HG03135 (cell line): ENCODE measurements at regions not wholly inside any gene's neighbourhood (a gene's known extent, or its start where the extent isn't known, plus 50 kb on each side); places are given as distances from the start of the nearest gene placed in this dataset.
"Not testable (repeated sequence)": the region's sequence is repeated elsewhere in the genome, so short reads cannot be mapped to it uniquely, and the experiment has no call there.

ENCODE experiments used
- ATAC-seq: cut with Tn5 transposase; IDR thresholded peaks from one replicate; pipeline ENCODE4 v1.9.1; 2021; ENCODE audit warnings: mild to moderate bottlenecking, moderate library complexity; ENCODE audit not compliant: unreplicated experiment

DNA sequence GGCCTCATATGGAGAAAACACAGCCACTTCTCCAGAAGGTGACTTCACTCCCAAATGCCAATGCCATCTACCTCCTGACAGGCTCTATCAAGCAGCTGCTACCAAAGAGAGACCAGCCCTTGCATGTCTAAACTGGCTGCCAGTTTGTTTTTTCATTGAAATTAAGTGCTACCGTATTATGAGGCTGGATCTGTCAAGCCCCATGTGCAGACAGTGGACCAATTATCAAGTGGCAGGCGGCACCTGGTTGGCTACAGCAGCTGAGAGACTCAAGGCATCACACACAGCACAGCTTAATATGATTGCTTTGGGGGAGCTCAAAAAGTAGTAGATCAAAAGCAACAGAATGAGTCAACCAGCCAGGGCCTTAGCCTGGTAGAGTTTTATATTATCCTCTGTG is 1293.0 kb upstream of the TENM4 start:
- ATAC-seq, result no peak

DNA sequence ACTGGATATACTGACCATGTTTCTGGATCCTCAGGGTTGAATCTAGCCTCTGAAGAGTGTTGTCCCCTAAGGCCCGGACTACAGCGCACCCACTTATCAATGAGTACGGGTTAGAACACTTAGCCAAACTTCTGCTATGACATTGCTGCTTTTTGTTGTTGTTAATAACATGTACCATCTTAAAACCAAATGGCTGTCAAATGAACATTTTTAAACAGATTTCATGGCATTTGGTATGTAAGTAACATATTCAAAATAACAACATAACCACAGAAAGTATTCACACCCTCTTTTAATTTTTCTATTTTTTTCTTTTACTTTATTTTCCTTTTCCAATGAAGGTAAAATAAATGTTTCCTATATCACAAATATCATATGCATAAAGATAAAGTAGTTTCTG is 1292.5 kb upstream of the TENM4 start:
- no peak for ATAC-seq

DNA sequence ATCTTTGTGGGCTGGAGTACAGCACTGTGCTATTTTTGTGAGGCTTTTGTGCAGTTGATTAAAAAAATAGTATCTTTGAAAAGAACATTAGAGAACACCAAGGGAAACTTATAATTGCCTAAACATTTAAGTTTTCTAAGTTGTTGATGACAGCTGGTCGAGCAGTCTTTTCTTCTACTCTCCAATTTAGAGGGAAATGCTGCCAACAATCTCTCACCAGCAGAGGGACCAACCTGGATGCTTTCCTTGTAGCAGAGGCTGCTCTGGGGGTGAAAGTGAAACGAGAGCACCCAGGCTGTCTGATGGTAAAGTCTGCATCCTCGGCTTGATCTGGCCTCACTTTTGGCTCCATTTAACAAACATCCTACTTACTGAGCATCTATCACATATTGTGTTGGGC is 1286.5 kb upstream of the TENM4 start:
- peak; percentile 93 for ATAC-seq

DNA sequence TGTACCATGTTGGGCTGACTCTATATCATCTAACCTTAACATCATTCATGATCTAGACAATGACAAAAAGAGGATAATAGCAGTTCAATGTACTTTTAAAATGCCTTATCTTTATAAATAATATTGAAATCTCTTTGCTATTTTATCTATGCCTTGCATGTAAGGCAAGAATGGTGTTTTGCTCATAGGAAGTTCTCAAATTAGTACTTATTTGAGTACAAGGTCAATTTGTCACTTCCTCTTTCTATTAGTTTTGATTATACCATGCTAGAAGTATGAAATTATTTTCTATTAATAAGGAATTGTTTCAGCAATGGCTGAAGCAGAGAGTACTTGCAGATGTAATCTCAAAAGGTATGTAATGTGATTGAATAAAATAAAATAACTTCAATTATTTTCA is 1285.4 kb upstream of the TENM4 start:
- no peak for ATAC-seq

DNA sequence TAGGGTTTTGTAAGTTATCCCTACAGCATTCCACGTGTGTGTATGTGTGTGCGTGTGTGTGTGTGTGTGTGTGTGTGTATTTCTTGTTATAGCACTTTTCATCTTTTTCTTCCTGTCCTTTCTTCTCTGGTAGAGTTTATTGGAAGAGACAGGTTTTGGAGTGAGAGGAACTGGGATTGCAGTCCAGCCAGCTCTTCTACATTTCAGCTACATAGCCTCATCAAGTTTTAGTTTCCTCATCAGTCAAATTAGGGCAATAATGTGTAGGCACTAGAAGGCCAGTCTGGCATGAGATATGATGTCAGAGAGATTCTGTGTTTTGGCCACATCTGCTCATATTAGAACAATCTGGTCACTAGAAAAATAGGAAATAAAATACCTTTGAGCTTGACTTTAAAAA is 1283.5 kb upstream of the TENM4 start:
- no peak for ATAC-seq

DNA sequence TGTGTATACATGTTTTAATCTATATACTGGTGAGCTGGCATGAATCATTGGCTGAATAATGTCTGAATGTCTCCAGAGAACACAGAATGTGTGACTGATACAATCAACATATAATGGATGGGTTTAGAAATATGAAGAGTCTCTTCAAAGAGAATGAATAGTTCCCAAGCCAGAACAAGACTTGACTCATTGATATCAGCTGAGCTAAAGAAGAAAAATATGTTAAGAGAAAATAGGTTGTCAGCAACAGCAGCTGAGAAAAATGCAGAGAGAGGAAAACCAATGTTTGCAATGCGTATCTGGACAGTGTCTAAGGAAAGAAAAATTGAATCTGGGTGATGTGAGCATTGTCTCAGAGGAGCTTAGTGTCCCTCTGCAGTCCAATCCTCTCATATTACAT is 1281.8 kb upstream of the TENM4 start:
- no peak for ATAC-seq

DNA sequence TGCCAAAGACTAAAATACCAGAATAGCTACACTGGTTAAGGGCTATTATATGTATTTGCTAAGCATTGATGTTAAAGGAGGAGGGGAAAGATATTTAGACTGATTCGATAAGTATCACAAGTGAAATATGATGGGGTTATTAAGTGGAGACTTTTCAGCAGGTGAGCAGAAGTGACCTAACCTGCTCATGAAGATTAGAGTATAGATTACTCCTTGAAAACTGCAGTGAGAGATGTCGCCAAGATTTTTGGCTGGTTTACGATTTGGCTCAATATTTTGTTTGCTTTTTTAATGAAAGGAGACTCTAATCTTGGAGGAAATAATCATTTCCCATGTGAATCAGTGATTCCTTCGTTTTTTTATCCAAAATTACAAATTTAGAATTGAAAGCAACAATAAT is 1279.5 kb upstream of the TENM4 start:
- no peak for ATAC-seq

DNA sequence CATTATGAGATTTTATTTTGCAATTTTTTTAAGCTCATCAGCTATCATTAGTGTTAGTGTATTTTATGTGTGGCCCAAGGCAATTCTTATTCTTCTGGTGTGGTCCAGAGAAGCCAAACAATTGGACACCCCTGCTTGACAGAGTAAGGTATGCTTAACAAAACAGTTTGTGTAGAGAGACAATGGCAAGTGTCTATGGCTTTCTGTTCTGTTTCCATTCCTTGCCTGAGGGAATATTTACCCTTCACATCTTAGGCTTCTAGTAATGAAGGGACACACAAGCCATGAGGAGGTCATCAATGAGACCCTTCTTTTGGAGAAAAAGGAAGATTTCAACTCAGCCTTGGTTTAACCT is 1278.4 kb upstream of the TENM4 start:
- ATAC-seq, result no peak

DNA sequence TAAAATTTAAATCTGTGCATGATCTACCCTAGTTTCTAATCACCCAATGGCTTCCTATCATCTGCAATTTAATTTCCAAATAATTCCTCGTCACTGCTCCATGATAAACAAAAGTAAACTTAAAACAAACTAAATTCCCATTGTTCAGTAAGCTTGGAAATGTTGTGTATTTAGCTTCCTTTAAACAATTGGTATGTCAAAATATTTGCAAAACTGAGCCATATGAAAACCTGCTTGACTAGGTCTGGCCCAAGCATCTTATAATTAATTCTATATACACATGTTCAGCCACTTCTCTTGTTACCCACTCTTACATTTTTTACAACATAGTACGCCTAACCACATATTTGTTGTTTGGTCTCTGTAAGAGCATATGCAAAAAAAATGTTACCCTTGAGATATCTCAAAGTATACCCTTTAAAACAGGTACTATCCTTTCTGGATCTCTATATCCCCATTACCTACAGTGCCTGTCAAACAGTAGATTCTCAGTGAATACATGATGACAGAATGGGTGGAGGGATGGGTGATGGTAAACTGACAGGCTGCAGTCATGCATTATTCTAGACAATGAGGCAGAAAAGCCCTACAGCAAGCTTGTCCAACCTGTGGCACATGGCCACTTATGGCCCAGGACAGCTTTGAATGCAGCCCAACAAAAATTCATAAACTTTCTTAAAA is 1277.9 kb upstream of the TENM4 start:
- ATAC-seq, result no peak

DNA sequence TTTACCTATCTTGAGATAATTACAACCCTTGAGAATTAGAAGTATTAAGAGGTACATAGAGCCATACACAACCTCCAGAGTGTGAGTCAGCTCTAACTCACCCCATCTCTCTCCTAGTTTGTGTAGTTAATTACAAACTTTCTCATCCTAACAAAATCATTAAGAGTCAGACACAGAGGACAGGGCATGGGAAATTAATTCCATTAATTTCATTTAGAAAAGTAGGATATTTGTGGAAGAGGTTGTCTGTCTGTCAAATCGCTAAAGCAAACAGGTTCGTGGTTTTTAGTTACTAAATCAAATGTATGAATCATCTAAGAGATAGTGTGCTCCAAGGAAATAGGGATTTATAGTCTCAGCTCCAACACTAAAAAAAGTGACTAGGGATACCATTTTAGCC is 1261.4 kb upstream of the TENM4 start:
- no peak for ATAC-seq

DNA sequence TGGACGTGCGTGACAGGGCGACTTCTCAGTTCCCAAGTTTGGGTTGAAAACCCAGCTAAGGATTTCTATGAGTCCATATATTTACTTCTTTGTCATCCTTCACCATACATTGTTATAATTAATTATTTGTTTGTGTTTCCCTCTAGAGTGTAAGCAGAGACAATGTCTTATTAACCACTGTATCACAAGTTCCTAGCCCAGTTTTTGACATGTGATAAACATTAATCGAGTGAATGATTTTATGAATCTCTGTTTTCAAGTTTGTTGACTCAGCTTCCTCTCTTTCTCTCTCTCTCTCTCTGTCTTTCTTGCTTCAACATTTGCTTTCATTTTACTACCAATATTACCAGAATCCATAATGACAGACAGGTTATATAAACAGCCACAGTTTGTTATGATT is 1259.6 kb upstream of the TENM4 start:
- ATAC-seq, result no peak

DNA sequence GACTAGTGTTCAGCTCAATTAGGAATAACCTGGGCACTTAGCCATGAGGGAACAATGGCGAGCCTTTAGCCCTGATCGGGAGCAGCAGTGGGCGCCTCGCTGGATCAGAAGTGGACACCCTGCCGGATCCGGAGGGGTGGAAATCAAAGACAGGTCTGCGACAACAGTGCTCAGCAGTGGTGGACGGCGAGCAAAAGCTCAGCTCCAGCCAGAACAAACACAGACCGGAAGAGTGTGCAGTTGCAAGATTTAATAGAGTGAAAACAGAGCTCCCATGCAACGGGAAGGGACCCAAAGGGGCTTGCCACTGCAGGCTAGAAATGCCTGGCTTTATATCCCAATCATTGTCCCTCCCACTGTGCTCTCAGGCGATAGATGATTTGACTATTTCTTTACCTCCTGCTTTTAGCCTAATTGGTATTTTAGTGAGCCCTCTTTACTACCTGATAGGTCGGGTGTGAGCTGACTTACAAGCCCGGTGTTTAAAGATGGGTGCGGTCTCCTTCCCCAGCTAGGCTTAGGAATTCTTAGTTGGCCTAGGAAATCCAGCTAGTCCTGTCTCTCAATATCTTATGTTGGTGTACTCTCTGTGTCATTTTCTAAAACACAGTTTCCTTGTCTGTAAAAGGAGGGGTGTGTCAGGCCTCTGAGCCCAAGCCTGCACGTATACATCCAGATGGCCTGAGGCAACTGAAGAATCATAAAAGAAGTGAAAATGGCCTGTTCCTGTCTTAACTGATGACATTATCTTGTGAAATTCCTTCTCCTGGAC is 1258.8 kb upstream of the TENM4 start:
- ATAC-seq, result not testable (repeated sequence)

DNA sequence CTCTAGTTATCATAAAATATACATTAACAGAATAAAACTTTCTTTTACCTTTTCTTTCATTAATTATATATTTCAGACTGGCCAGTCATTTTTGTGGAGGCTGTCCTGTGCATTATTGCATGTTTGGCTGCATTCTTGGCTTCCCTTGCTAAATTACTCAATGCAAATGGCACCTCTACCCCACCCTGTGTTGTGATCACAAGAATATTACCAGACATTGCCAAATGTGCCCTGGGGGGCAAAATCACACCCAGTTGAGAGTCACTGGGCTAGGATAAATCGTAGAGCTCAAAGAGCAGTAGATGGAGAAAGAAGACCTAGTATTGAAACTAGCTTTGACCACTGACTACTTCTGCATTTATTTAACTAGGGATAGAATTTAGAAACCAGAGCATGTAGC is 1257.8 kb upstream of the TENM4 start:
- no peak for ATAC-seq

DNA sequence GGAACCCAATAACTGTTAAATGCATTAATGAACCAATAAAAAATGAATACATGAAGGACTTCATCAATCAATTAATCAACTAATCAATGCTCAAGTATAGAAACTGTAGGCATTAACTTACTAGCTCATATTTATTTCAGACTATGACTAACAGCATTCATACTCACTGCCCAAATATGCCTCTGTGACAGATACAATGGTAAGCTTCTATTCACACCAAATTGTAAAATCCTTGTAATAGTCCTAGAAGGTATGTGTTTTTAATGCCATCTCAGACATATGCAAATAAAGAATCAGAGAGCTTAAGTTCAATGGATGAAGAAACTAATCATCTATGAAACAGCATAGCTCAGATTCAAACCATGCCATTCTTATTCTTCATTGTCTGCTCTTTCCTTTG is 1253.6 kb upstream of the TENM4 start:
- no peak for ATAC-seq

DNA sequence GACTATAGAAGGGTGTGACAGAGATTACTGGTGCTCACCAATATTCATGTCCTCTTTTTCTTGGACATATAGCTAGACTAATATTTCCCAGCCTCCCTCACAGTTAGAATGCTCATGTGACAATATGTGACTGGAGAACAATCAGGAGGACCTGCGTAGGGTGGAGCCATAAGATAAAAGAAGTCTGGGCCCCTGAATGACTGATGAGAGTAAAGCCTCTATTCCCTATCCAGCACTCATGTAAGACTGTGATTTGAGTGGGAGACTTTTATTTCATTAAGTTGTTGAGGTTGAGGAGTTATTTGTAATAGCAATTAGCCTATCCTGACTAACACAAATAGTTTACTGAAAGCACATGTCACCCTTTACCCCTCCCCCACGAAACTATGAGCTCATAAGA is 1247.1 kb upstream of the TENM4 start:
- ATAC-seq, result no peak

DNA sequence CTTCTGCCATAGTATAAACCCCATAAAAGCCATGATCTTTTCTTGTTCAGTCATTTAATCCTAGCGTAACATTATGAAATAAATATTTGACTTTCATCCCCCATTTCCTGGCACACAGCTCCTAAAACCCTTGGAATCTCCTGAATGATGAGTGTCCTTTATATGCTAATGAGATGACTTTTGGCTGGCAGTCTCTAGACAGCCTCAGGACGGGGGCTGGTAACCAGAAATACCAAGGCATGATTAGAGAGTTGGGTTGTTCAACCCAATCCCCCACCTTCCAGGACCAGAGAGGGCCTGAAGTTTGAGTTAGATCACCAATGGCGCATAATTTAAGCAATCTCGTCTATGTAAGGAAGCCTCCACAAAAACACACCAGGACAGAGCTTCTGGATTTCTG is 1246.1 kb upstream of the TENM4 start:
- no peak for ATAC-seq

DNA sequence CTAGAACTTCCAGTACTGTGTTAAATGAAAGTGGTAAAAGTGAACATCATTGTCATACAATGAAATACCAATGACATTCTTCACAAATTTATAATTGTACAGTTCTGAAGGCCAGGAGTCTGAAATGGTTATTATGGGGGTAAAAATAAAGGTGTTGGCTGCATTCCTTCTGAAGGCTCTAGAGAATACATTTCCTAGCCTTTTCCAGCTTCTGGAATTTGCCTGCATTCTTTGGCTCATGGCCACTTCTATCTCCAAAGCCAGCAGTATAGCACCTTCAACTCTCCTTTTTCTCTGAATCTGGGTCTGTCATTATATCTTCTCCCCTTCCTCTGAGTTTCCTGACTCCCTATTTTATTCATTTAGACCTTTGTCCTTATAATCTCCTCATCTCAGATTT is 1232.7 kb upstream of the TENM4 start:
- no peak for ATAC-seq

DNA sequence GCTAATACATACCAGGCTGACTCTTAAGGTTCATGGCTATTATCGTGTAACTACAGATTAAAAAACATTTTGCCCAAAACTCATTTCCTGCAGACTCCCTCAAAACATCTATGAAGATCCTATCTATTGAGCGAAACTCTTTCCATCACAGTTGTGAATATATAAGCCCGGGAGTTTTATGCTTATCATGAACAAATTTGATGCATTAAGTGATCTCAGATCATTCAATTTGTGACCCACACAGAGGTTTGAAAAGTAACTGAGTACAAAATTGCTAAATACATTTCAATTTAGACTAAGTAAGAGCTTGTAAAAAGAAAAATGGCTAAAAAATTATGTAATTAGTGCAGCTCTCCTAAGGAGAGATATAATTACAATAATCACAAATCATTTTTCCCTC is 1228.8 kb upstream of the TENM4 start:
- ATAC-seq, result no peak

DNA sequence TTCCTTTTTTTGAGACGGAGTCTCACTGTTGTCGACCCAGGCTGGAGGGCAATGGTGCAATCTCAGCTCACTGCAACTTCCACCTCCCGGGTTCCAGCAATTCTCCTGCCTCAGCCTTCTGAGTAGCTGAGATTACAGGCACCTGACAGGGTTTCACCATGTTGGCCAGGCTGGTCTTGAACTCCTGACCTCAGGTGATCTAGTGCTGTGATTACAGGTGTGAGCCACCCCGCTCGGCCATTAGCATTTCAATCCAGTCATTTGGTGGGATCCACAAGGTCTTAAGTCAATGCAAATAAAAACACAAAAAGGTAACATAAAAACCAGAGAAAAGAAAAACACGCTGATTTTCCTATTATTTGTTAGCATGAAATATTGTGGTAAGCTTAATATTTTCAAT is 1227.2 kb upstream of the TENM4 start:
- no peak for ATAC-seq

DNA sequence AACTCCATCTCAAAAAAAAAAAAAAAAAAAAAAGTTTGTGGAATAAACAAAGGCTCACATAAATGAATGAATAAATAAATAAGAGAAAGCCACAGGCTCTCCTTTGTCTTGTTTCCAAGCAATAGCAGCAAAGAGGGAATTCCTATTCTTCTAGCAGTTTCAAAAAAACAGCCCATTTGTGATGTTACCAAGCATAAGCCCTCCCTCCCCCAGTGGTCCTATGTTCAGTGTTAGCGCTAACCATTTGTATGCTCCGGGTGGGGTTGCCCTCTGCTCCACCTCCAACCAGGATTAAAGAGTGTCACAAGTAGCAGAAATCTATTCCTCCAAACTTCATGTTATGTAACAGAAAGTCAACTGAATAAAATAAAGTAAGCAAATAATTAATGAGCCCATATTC is 1215.0 kb upstream of the TENM4 start:
- no peak for ATAC-seq

DNA sequence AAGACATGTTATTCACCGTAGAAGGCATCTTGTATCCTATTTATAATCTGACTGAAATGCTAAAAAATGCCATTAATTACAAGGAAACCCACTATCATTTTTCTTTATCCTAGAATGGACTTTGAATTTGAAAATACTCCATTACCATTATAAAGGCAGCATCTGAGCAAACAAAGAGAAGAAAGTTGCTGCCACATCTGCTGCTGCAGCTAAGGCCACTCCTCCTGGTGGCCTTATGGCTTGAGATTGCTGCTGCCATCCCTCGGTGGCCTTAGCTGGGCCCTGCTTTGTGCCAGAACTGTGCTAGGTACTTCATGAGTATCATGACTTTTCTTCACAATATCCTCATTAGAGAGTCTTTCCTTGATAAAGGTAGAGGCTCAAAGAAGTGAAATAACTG is 1210.1 kb upstream of the TENM4 start:
- ATAC-seq, result no peak

DNA sequence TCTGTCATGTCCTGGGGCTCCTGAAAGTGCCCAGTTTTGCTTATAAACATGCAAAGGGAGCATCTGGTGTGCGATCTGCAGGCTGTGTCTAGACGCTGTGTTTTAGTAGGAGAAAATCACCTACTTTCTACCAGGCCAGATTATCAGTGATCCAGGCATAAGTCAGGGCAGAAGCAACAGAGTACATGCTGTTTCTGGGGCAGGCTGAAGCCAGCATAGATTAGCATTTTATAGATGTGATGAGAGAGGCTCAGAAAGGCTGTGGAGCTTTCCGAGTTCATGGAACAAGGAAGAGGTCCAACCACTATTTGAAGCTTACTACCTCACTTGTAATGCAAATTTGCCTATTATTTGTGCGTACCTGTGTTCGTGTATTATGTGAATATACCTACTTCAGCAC is 1208.4 kb upstream of the TENM4 start:
- no peak for ATAC-seq

DNA sequence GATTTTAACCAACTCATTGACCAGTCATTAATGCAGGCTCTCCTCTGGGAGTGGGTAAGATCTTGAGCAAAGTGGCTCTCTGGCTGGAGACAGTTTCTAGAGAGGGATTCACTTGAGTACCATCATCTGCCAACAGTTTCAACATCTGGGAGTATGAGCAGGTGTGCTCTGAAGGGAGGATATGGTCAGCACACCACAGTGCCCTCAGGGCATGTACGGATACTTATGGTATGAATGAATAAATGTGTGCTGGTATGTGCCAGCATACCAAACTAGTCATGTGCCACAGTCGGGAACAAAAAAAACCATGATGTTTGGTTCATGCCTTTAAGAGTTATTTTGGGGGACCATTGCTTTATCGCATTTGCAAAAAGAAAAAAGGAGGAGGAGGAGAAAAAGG is 1197.5 kb upstream of the TENM4 start:
- no peak for ATAC-seq
